ENCODE measurements at regions not wholly inside any gene's neighbourhood (a gene's known extent, or its start where the extent isn't known, plus 50 kb on each side); places are given as distances from the start of the nearest gene placed in this dataset.

GRCh38 chr4:96525898-96526297 lies 686.0 kb downstream of the PDHA2 start:
- TF ChIP-seq CTCF (conservative IDR thresholded peaks at IDR 0.05; ENCODE audit: low read depth, low read length) (no peak), EZH2 (IDR thresholded peaks at IDR 0.05; ENCODE audit: borderline replicate concordance, low read depth, low read length, poor library complexity, severe bottlenecking) (no peak)
- Histone ChIP-seq H3K9me3 (ENCODE audit: low read depth, low read length, poor library complexity, severe bottlenecking) (no peaks in the 10 kb centered on the region), H3K4me1 (ENCODE audit: insufficient read depth, low read length, poor library complexity, severe bottlenecking) (no peaks in the 10 kb centered on the region), H3K4me3 (ENCODE audit: low read depth, low read length, poor library complexity, severe bottlenecking) (no peak overlapping the region), H3K27me3 (replicated peaks; ENCODE audit: insufficient read depth, low read depth, low read length, poor library complexity) (no peaks in the 10 kb centered on the region), H3K27ac (ENCODE audit: low read depth, low read length, poor library complexity, severe bottlenecking) (no peak overlapping the region), H3K36me3 (ENCODE audit: insufficient read depth, low read length, poor library complexity, severe bottlenecking) (no peaks in the 10 kb centered on the region)
- no peak for DNase-seq (ENCODE audit: low spot score)
- BruUV-seq (replicated peaks) = no TSS peak
- intact Hi-C loops (cut with micrococcal nuclease; ENCODE audit: unreplicated experiment) = no loop called here
- CTCF ChIA-PET = no interaction called here
- POLR2A ChIA-PET (ENCODE audit: low non-redundant PET) = no interaction called here

- no peak overlapping the region for H3K4me3 ChIP-seq (ENCODE audit: low read depth, low read length, poor library complexity, severe bottlenecking)
- no peak overlapping the region for H3K27ac ChIP-seq (ENCODE audit: low read depth, low read length, poor library complexity, severe bottlenecking)
- no peaks in the 10 kb centered on the region for H3K4me1 ChIP-seq (ENCODE audit: insufficient read depth, low read length, poor library complexity, severe bottlenecking)
- intact Hi-C loops (cut with micrococcal nuclease; ENCODE audit: unreplicated experiment) = no loop called here
- no peak for DNase-seq (ENCODE audit: low spot score)
- POLR2A ChIA-PET (ENCODE audit: low non-redundant PET) = no interaction called here
- no peaks in the 10 kb centered on the region for H3K27me3 ChIP-seq (replicated peaks; ENCODE audit: insufficient read depth, low read depth, low read length, poor library complexity)
- H3K9me3 ChIP-seq (ENCODE audit: low read depth, low read length, poor library complexity, severe bottlenecking) = no peaks in the 10 kb centered on the region
- TF ChIP-seq EZH2 (IDR thresholded peaks at IDR 0.05; ENCODE audit: borderline replicate concordance, low read depth, low read length, poor library complexity, severe bottlenecking) = no peak
- TF ChIP-seq CTCF (conservative IDR thresholded peaks at IDR 0.05; ENCODE audit: low read depth, low read length) = no peak
- CTCF ChIA-PET = no interaction called here
- no peaks in the 10 kb centered on the region for H3K36me3 ChIP-seq (ENCODE audit: insufficient read depth, low read length, poor library complexity, severe bottlenecking)
- BruUV-seq (replicated peaks) = no TSS peak
Observed at GRCh38 chr4:96526625-96527024, 686.7 kb downstream of the PDHA2 start.

- no peak overlapping the region for H3K27ac ChIP-seq (ENCODE audit: low read depth, low read length, poor library complexity, severe bottlenecking)
- POLR2A ChIA-PET (ENCODE audit: low non-redundant PET) = no interaction called here
- H3K4me1 ChIP-seq (ENCODE audit: insufficient read depth, low read length, poor library complexity, severe bottlenecking) = no peaks in the 10 kb centered on the region
- CTCF ChIA-PET = no interaction called here
- H3K36me3 ChIP-seq (ENCODE audit: insufficient read depth, low read length, poor library complexity, severe bottlenecking) = no peaks in the 10 kb centered on the region
- no peak for TF ChIP-seq EZH2 (IDR thresholded peaks at IDR 0.05; ENCODE audit: borderline replicate concordance, low read depth, low read length, poor library complexity, severe bottlenecking)
- no peak for TF ChIP-seq CTCF (conservative IDR thresholded peaks at IDR 0.05; ENCODE audit: low read depth, low read length)
- no TSS peak for BruUV-seq (replicated peaks)
- no peak for DNase-seq (ENCODE audit: low spot score)
- no peaks in the 10 kb centered on the region for H3K27me3 ChIP-seq (replicated peaks; ENCODE audit: insufficient read depth, low read depth, low read length, poor library complexity)
- no peaks in the 10 kb centered on the region for H3K9me3 ChIP-seq (ENCODE audit: low read depth, low read length, poor library complexity, severe bottlenecking)
- no peak overlapping the region for H3K4me3 ChIP-seq (ENCODE audit: low read depth, low read length, poor library complexity, severe bottlenecking)
- intact Hi-C loops (cut with micrococcal nuclease; ENCODE audit: unreplicated experiment) = no loop called here
Observed at GRCh38 chr4:96531836-96532235, 691.9 kb downstream of the PDHA2 start.

Measured in A673 (cell line).